Iris pigment epithelial cell (primary cell): ENCODE measurements at regions not wholly inside any gene's neighbourhood (a gene's known extent, or its start where the extent isn't known, plus 50 kb on each side); places are given as distances from the start of the nearest gene placed in this dataset.
A peak's percentile ranks its signal among the peaks of the same experiment; 100 is the strongest.

Experiments used
- DNase-seq: peaks from one replicate; pipeline ENCODE4 v3.0.0-alpha.2; 2011; ENCODE audit warnings: low read depth

- peak; percentile 76 for DNase-seq
These were observed 58.9 kb upstream of the KITLG start for GRCh38 chr12:88638966-88639760.

DNA sequence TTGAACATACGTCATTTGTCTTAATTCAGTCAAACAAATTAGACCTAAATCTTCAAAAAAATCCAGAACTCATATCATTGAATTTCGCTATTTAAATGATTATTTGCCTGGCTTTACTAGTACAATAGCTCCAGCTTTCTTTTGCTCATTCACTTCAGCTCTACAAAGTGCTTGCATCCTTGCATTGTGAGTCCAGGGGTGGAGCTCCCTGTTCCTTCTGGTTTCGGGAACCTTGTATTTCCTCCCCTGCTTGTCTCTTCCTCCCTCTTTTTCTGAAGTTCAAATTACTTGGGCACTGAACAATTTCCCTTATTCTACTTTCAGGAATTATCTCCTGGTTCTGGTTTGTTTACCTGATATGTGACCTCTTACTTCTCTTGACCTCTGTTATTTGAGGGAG lies 58.1 kb upstream of the KITLG start:
- DNase-seq, result no peak

DNA sequence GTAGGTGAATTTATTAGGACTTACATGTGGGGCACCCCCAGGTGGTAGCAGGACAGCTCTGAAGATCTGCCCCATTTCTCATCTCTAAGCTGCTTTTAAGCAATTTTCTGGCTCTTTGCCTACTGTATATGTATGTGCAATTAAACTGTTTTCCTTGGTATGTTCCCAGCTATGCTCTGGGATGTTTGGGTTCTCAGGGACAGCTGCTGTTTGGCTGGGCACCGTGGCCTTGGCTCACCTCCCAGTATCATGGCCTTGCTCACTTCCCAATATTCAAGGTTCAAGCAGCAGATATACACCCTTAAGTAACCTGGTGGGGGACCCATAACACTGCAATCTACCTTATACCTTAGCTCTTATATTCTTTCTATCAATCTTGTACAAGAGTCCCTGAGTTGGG lies 53.7 kb upstream of the KITLG start:
- DNase-seq, result no peak

DNA sequence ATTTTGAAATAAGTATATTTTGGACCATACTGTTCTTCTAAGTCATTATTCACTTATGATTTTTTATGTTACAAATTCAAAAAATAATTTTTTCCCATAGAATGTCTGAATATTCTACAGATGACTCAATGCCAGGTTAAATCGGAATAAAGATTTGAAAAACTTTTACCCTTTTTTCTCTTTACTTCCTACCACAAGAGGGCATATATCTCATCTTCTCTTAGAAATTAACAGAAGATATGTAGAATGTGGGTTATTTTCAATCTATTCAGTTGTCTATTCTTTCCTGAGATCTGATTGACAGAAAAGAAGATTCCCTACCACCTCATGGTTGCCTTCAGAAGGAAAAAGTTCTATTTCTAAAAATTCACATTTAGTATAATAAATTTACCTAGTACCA lies 53.0 kb upstream of the KITLG start:
- peak; percentile 30 for DNase-seq

DNA sequence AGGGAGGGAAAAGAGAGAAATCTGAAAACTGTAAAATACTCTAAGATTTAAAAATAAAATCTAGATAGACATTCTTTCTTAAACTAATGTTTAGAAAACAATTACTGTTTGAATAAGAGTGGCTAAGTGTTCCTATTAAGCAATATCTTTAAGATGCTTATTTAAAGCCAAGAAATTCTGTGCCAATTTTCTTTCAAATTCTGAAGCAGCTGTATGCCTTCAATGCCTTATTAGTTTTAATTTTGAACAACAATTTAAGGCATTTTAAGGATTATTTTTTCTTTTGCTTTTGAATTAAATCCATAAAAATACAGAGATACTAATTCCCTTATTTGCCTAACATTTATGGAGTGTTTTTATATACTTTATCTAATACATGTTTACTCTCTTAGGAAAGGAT lies 50.3 kb upstream of the KITLG start:
- DNase-seq, result no peak
